IMR-90 (cell line): ENCODE measurements at regions not wholly inside any gene's neighbourhood (a gene's known extent, or its start where the extent isn't known, plus 50 kb on each side); places are given as distances from the start of the nearest gene placed in this dataset.

Source experiments
- ATAC-seq: fragments of 200-7000 bp; cut with Tn5 transposase; 2 replicates; pipeline ENCODE4 v1.9.1; 2020; ENCODE audit warnings: low read depth, mild to moderate bottlenecking, moderate library complexity
- BruUV-seq: library from RNA; stranded (reverse); fragments of 400-500 nt; replicated peaks from 2 replicates; lab custom pipeline; 2021; lab: Mats Ljungman, UMichigan
- CTCF ChIA-PET: fragments of 300-600 bp; formaldehyde crosslinking; extraction: SDS; loops from one replicate; lab custom pipeline; 2021; ENCODE audit warnings: antibody characterized with exemption; lab: Yijun Ruan, JAX
- POLR2A ChIA-PET: fragments of 300-600 bp; sonication (Branson Sonifier 250); formaldehyde crosslinking; loops from one replicate; lab custom pipeline; 2022; ENCODE audit warnings: antibody characterized with exemption; ENCODE audit not compliant: unreplicated experiment; lab: Charles Lee
- DNase-seq: peaks from one replicate; pipeline ENCODE4 v3.0.0; 2013
- H2AFZ ChIP-seq: replicated peaks from 2 replicates; pipeline ENCODE3; 2013; ENCODE audit warnings: low read length, mild to moderate bottlenecking; ENCODE audit not compliant: poor library complexity
- H2AK5ac ChIP-seq: 2 replicates; pipeline ENCODE4 v1.6.1; 2013; ENCODE audit warnings: low read depth, low read length, inconsistent platforms
- H2AK9ac ChIP-seq: replicated peaks from 2 replicates; pipeline ENCODE3; 2013; ENCODE audit warnings: mild to moderate bottlenecking, low read depth, low read length, moderate library complexity; ENCODE audit not compliant: poor library complexity
- H2BK120ac ChIP-seq: 2 replicates; pipeline ENCODE4 v1.6.1; 2013; ENCODE audit warnings: low read depth, low read length, inconsistent platforms
- H2BK15ac ChIP-seq: 3 replicates; pipeline ENCODE4 v1.6.1; 2013; ENCODE audit warnings: low read depth, low read length, inconsistent platforms
- H2BK20ac ChIP-seq: 2 replicates; pipeline ENCODE4 v1.6.1; 2013; ENCODE audit warnings: low read depth, mild to moderate bottlenecking, inconsistent platforms, low read length, moderate library complexity
- H2BK5ac ChIP-seq: 2 replicates; pipeline ENCODE4 v1.6.1; 2013; ENCODE audit warnings: mild to moderate bottlenecking, low read depth, low read length, inconsistent platforms; ENCODE audit not compliant: poor library complexity, severe bottlenecking
- H3K14ac ChIP-seq: replicated peaks from 2 replicates; pipeline ENCODE4 v1.6.1; 2013; ENCODE audit warnings: low read depth, low read length, inconsistent platforms
- H3K18ac ChIP-seq: 2 replicates; pipeline ENCODE4 v1.6.1; 2013; ENCODE audit warnings: low read depth, low read length, control low read depth
- H3K23ac ChIP-seq: 2 replicates; pipeline ENCODE4 v1.6.1; 2013; ENCODE audit warnings: low read depth, low read length, inconsistent platforms
- H3K27ac ChIP-seq: 2 replicates; pipeline ENCODE4 v1.5.1; 2013; ENCODE audit warnings: mild to moderate bottlenecking, control low read depth, low read length; ENCODE audit not compliant: insufficient read depth
- H3K27me3 ChIP-seq: 2 replicates; pipeline ENCODE4 v1.6.1; 2013; ENCODE audit warnings: low read length; ENCODE audit not compliant: control insufficient read depth, insufficient read depth
- H3K36me3 ChIP-seq: 2 replicates; pipeline ENCODE4 v1.6.1; 2013; ENCODE audit warnings: low read length, mixed read lengths; ENCODE audit not compliant: control insufficient read depth, insufficient read depth
- H3K4ac ChIP-seq: 2 replicates; pipeline ENCODE4 v1.6.1; 2013; ENCODE audit warnings: low read depth, low read length, inconsistent platforms
- H3K4me1 ChIP-seq: 2 replicates; pipeline ENCODE4 v1.6.1; 2013; ENCODE audit warnings: low read length, mixed read lengths; ENCODE audit not compliant: control insufficient read depth, insufficient read depth
- H3K4me2 ChIP-seq: 2 replicates; pipeline ENCODE4 v1.6.1; 2013; ENCODE audit warnings: low read depth, mild to moderate bottlenecking, control low read depth, low read length, moderate library complexity
- H3K4me3 ChIP-seq: 2 replicates; pipeline ENCODE4 v1.5.1; 2013; ENCODE audit warnings: low read depth, mild to moderate bottlenecking, control low read depth, low read length, moderate library complexity; ENCODE audit not compliant: insufficient read depth
- H3K56ac ChIP-seq: 2 replicates; pipeline ENCODE4 v1.6.1; 2013; ENCODE audit warnings: low read length, inconsistent platforms; ENCODE audit not compliant: insufficient read depth; ENCODE audit errors: extremely low read depth
- H3K79me1 ChIP-seq, 2 experiments: 2 replicates each; pipeline ENCODE4 v1.6.1; 2013; ENCODE audit warnings: low read length in 2 of 2, inconsistent platforms in 1 of 2, low read depth in 1 of 2
- H3K9ac ChIP-seq: 2 replicates; pipeline ENCODE4 v1.6.1; 2013; ENCODE audit warnings: low read depth, low read length, control low read depth
- H3K9me1 ChIP-seq: 2 replicates; pipeline ENCODE4 v1.6.1; 2013; ENCODE audit warnings: low read length, inconsistent platforms; ENCODE audit not compliant: insufficient read depth
- H3K9me3 ChIP-seq: 2 replicates; pipeline ENCODE4 v1.6.1; 2013; ENCODE audit warnings: low read length; ENCODE audit not compliant: control insufficient read depth, insufficient read depth
- H4K20me1 ChIP-seq: 2 replicates; pipeline ENCODE4 v1.6.1; 2013; ENCODE audit warnings: low read length, inconsistent platforms; ENCODE audit not compliant: insufficient read depth
- H4K5ac ChIP-seq: 2 replicates; pipeline ENCODE4 v1.6.1; 2013; ENCODE audit warnings: mild to moderate bottlenecking, low read depth, low read length, control low read depth
- H4K8ac ChIP-seq, 2 experiments: 2 replicates each; pipeline ENCODE4 v1.6.1; 2013; ENCODE audit warnings: low read depth in 2 of 2, low read length in 2 of 2, control low read depth in 1 of 2, inconsistent platforms in 1 of 2
- H4K91ac ChIP-seq: 2 replicates; pipeline ENCODE4 v1.6.1; 2013; ENCODE audit warnings: low read depth, low read length, inconsistent platforms; ENCODE audit not compliant: insufficient read depth
- BHLHE40 ChIP-seq: fragments of 150-350 bp; IDR thresholded peaks from 2 replicates; pipeline ENCODE4 v1.6.1; 2016; ENCODE audit warnings: mild to moderate bottlenecking, low read depth, low read length
- CEBPB ChIP-seq: IDR thresholded peaks from 2 replicates; pipeline ENCODE4 v1.6.1; 2012; ENCODE audit warnings: low read depth, low read length, improper control_type of control experiment
- CHD1 ChIP-seq: IDR thresholded peaks from 2 replicates; pipeline ENCODE4 v1.6.1; 2012; ENCODE audit warnings: low read depth, low read length, improper control_type of control experiment
- CTCF ChIP-seq: conservative IDR thresholded peaks from 2 replicates; pipeline ENCODE4 v1.5.1; 2012; ENCODE audit warnings: mild to moderate bottlenecking, low read depth, low read length, improper control_type of control experiment
- ELK1 ChIP-seq: fragments of 150-350 bp; IDR thresholded peaks from 2 replicates; pipeline ENCODE4 v1.6.1; 2016; ENCODE audit warnings: low read depth, mild to moderate bottlenecking, low read length, moderate library complexity, borderline replicate concordance
- FOS ChIP-seq: fragments of 150-350 bp; IDR thresholded peaks from 2 replicates; pipeline ENCODE4 v1.6.1; 2016; ENCODE audit warnings: low read depth, low read length
- MAFK ChIP-seq: IDR thresholded peaks from 2 replicates; pipeline ENCODE4 v1.6.1; 2012; ENCODE audit warnings: low read depth, low read length, improper control_type of control experiment
- MAZ ChIP-seq: IDR thresholded peaks from 2 replicates; pipeline ENCODE4 v1.6.1; 2012; ENCODE audit warnings: low read depth, mild to moderate bottlenecking, low read length, improper control_type of control experiment, moderate library complexity, borderline replicate concordance
- MXI1 ChIP-seq: IDR thresholded peaks from 2 replicates; pipeline ENCODE4 v1.6.1; 2012; ENCODE audit warnings: low read depth, mild to moderate bottlenecking, low read length, moderate library complexity, borderline replicate concordance
- NFE2L2 ChIP-seq: fragments of 150-350 bp; IDR thresholded peaks from 2 replicates; pipeline ENCODE4 v1.6.1; 2016; ENCODE audit warnings: low read depth, mild to moderate bottlenecking, low read length
- RAD21 ChIP-seq: IDR thresholded peaks from 2 replicates; pipeline ENCODE4 v1.6.1; 2012; ENCODE audit warnings: low read length, improper control_type of control experiment
- RCOR1 ChIP-seq: IDR thresholded peaks from 2 replicates; pipeline ENCODE4 v1.6.1; 2012; ENCODE audit warnings: mild to moderate bottlenecking, low read length, improper control_type of control experiment; ENCODE audit not compliant: insufficient replicate concordance
- RFX5 ChIP-seq: IDR thresholded peaks from 2 replicates; pipeline ENCODE4 v1.8.0; 2012; ENCODE audit warnings: low read depth, mild to moderate bottlenecking, low read length, moderate library complexity
- SMC3 ChIP-seq: fragments of 150-350 bp; IDR thresholded peaks from 2 replicates; pipeline ENCODE4 v1.6.1; 2016; ENCODE audit warnings: low read depth, mild to moderate bottlenecking, antibody characterized with exemption, low read length, moderate library complexity
- WGBS, 2 experiments: methylation state at CpG; one replicate each; pipeline versions ENCODE4 v1.1.5 to v1.1.7; 2013; ENCODE audit warnings: missing lambda C conversion rate in 2 of 2; ENCODE audit not compliant: insufficient read length in 1 of 2; ENCODE audit errors: extremely low coverage in 2 of 2; 5-methylcytosine and 5-hydroxymethylcytosine counted together
- dilution Hi-C: fragments of 300-500 bp; cut with HindIII; formaldehyde crosslinking; loops from one replicate; pipeline ENCODE4 v1.14.3; 2018; ENCODE audit warnings: low sequenced_read_pairs; ENCODE audit not compliant: unreplicated experiment
- in situ Hi-C: fragments of 300-500 bp; cut with MboI; formaldehyde crosslinking; loops from 3 replicates; pipeline ENCODE4 v1.14.3; 2019; ENCODE audit warnings: low sequenced_read_pairs, inconsistent platforms, mixed read lengths
- intact Hi-C: fragments of 100-400 bp; cut with micrococcal nuclease; formaldehyde crosslinking; loops from 2 replicates; pipeline ENCODE4 v1.10.0; 2022
- TF ChIP-seq, protein P1 (sequence below): fragments of 150-350 bp; IDR thresholded peaks from 2 replicates; pipeline ENCODE4 v1.6.1; 2017; ENCODE audit warnings: mild to moderate bottlenecking, antibody characterized with exemption, low read length, low read depth

DNA sequence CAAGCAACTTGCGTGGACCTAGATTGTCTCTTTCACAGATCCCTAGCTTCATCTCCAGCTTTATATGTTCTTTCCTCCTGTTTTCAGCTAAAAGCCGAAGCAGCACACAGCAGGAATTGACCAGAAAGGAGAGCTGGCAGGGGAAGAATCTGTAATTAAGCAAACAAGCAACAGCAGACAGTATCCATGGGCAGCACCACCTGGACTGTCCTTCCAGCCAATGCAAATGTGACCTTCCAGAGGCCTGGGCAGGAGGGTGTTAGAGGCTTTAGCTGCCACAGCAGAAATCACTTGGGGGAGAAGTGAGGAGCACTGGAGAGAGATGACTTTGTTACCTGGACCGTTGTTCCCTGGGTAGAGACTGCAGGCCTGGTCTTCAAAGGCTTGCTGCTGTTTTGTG, 427.6 kb upstream of the GOT2 start:
- Histone ChIP-seq H3K36me3 (no peaks in the 10 kb centered on the region), H3K27me3 (no peaks in the 10 kb centered on the region), H2AFZ (no peak overlapping the region), H2BK20ac (no peak overlapping the region), H4K91ac (no peak overlapping the region), H4K8ac (no peak overlapping the region), H3K9ac (no peak overlapping the region), H2AK5ac (no peak overlapping the region), H3K4me1 (no peaks in the 10 kb centered on the region), H2BK15ac (no peak overlapping the region), H2BK5ac (no peak overlapping the region), H4K20me1 (no peaks in the 10 kb centered on the region), H3K56ac (no peak overlapping the region), H4K5ac (no peak overlapping the region), H3K9me1 (no peaks in the 10 kb centered on the region), H3K18ac (no peak overlapping the region), H3K4me3 (no peak overlapping the region), H2AK9ac (no peak overlapping the region), H3K79me1 (no peaks in the 10 kb centered on the region), H3K14ac (no peak overlapping the region), H3K9me3 (peaks cover 3% of the 10 kb centered on the region; the same call in 1 of the 2 replicates), H3K4me2 (no peak overlapping the region), H3K23ac (no peak overlapping the region), H3K27ac (no peak overlapping the region), H2BK120ac (no peak overlapping the region), H3K4ac (no peak overlapping the region)
- DNase-seq, result no peak
- BruUV-seq, result no TSS peak
- intact Hi-C loops (no loop called here), dilution Hi-C loops (no loop called here), in situ Hi-C loops (no loop called here)
- ATAC-seq, result no peak
- TF ChIP-seq BHLHE40, result no peak
- TF ChIP-seq CHD1, result no peak
- TF ChIP-seq SMC3, result no peak
- TF ChIP-seq RCOR1, result no peak
- TF ChIP-seq NFE2L2, result no peak
- TF ChIP-seq FOS, result no peak
- no peak for TF ChIP-seq RFX5
- no peak for TF ChIP-seq RAD21
- TF ChIP-seq CEBPB, result no peak
- TF ChIP-seq MAZ, result no peak
- TF ChIP-seq ELK1, result no peak
- TF ChIP-seq MXI1, result no peak
- TF ChIP-seq, protein P1, sequence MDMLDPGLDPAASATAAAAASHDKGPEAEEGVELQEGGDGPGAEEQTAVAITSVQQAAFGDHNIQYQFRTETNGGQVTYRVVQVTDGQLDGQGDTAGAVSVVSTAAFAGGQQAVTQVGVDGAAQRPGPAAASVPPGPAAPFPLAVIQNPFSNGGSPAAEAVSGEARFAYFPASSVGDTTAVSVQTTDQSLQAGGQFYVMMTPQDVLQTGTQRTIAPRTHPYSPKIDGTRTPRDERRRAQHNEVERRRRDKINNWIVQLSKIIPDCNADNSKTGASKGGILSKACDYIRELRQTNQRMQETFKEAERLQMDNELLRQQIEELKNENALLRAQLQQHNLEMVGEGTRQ, result no peak
- no peak for TF ChIP-seq MAFK
- no peak for TF ChIP-seq CTCF
- CTCF ChIA-PET, result no interaction called here
- POLR2A ChIA-PET, result no interaction called here
- no CpG with 5 or more reads among the region's 3 CpGs for whole genome bisulfite sequencing, 2 experiments
